Amniotic stem cell (primary cell): ENCODE measurements at regions not wholly inside any gene's neighbourhood (a gene's known extent, or its start where the extent isn't known, plus 50 kb on each side); places are given as distances from the start of the nearest gene placed in this dataset.

ENCODE experiments used
- DNase-seq: peaks from one replicate; lab custom pipeline; 2025; lab: John Stamatoyannopoulos, UW

- no peak for DNase-seq
Observed at GRCh38 chr2:8538531-8538930, 143.3 kb upstream of the ID2 start.

- no peak for DNase-seq
Observed at GRCh38 chr2:8538931-8539621, 142.8 kb upstream of the ID2 start.

GRCh38 chr2:8539743-8540551, 141.9 kb upstream of the ID2 start:
- no peak for DNase-seq

- no peak for DNase-seq
Observed at GRCh38 chr2:8540552-8541055, 141.3 kb upstream of the ID2 start.

GRCh38 chr2:8541223-8541622, 140.6 kb upstream of the ID2 start:
- DNase-seq: no peak

- DNase-seq: no peak
Observed at GRCh38 chr2:8541636-8542035, 140.2 kb upstream of the ID2 start.

- no peak for DNase-seq
Observed at GRCh38 chr2:8542381-8543059, 139.3 kb upstream of the ID2 start.

- DNase-seq: no peak
Observed at GRCh38 chr2:8543060-8543382, 138.8 kb upstream of the ID2 start.

GRCh38 chr2:8543383-8544170, 138.3 kb upstream of the ID2 start:
- peak; percentile 77 for DNase-seq

- no peak for DNase-seq
Observed at GRCh38 chr2:8544171-8544785, 137.6 kb upstream of the ID2 start.

- peak; percentile 19 for DNase-seq
Observed at GRCh38 chr2:8544786-8545694, 136.8 kb upstream of the ID2 start.

GRCh38 chr2:8545695-8546611, 135.9 kb upstream of the ID2 start:
- no peak for DNase-seq

- DNase-seq: no peak
Observed at GRCh38 chr2:8546612-8547283, 135.1 kb upstream of the ID2 start.

GRCh38 chr2:8547284-8548064, 134.4 kb upstream of the ID2 start:
- DNase-seq: no peak

- no peak for DNase-seq
Observed at GRCh38 chr2:8548065-8548618, 133.7 kb upstream of the ID2 start.

GRCh38 chr2:8548619-8549150, 133.2 kb upstream of the ID2 start:
- no peak for DNase-seq

GRCh38 chr2:8549273-8549922, 132.5 kb upstream of the ID2 start:
- no peak for DNase-seq
